ENCODE measurements at regions not wholly inside any gene's neighbourhood (a gene's known extent, or its start where the extent isn't known, plus 50 kb on each side); places are given as distances from the start of the nearest gene placed in this dataset.

GRCh38 chr3:23096041-23096440, 107.1 kb upstream of the UBE2E2 start:
- H3K27ac ChIP-seq (ENCODE audit: low read depth, low read length), result no peak overlapping the region
- no peak overlapping the region for H3K23ac ChIP-seq (ENCODE audit: insufficient read length)
- no peak overlapping the region for H3K56ac ChIP-seq (replicated peaks; ENCODE audit: insufficient read length, low read depth, low read length)
- H3K18ac ChIP-seq (ENCODE audit: extremely low read depth, low read length), result no peak overlapping the region
- H4K8ac ChIP-seq (ENCODE audit: extremely low read depth, insufficient read depth, low read length), result no peak overlapping the region
- 0 out of 2 replicates have a peak overlapping the region, but pooled peaks have one; percentile 22 for H2BK20ac ChIP-seq (ENCODE audit: low read length)
- no peak overlapping the region for H2BK5ac ChIP-seq (ENCODE audit: low read depth, low read length)
- no peaks in the 10 kb centered on the region for H3K23me2 ChIP-seq (ENCODE audit: low read depth, low read length)
- ChIA-PET CTCF (ENCODE audit: partially characterized antibody) (interaction anchor here (0.8 kb wide), 1 partner anchor 17 kb away, joined by 3 read pairs; no protein-coding TSS in a partner anchor), POLR2A (ENCODE audit: partially characterized antibody) (no interaction called here)
- no peaks in the 10 kb centered on the region for H3K79me2 ChIP-seq (ENCODE audit: control insufficient read depth in 1 of 2, insufficient read depth in 2 of 2, low read length in 2 of 2)
- H2BK15ac ChIP-seq (ENCODE audit: low read length), result no peak overlapping the region
- no peak overlapping the region; the same call in 1 of the 2 replicates for H2AK5ac ChIP-seq (ENCODE audit: low read depth, low read length)
- no peak overlapping the region for H3K4me3 ChIP-seq (ENCODE audit: extremely low read depth in 1 of 4, insufficient read depth in 2 of 4, low read depth in 3 of 4, low read length in 4 of 4)
- H4K5ac ChIP-seq (ENCODE audit: insufficient read length, low read depth, low read length), result no peak overlapping the region
- FAIRE-seq, result peak; percentile 55
- no peaks in the 10 kb centered on the region for H3K27me3 ChIP-seq (replicated peaks in 1 of 4; ENCODE audit: control insufficient read depth in 3 of 4, extremely low read depth in 1 of 4, insufficient read depth in 3 of 4, low read length in 3 of 4)
- peak in 1 of 2 experiments; percentile 21 for DNase-seq (ENCODE audit: low read depth in 1 of 2, low spot score in 2 of 2)
- no peak overlapping the region for H3K4ac ChIP-seq (replicated peaks; ENCODE audit: insufficient read length, low read depth, low read length)
- no peak overlapping the region for H3K14ac ChIP-seq (ENCODE audit: insufficient read length)
- no peak overlapping the region for H3K4me2 ChIP-seq (ENCODE audit: insufficient read depth in 1 of 2, low read depth in 2 of 2, low read length in 2 of 2)
- H3K9ac ChIP-seq (replicated peaks in 1 of 4; ENCODE audit: extremely low read depth in 1 of 4, low read depth in 3 of 4, low read length in 3 of 4), result no peak overlapping the region
- H2BK120ac ChIP-seq (replicated peaks; ENCODE audit: low read depth, low read length), result no peak overlapping the region
- 83% methylated on average over 1 of the region's 1 CpG; no CpG with 5 or more reads in 1 of the 2 experiments for WGBS, 2 experiments (ENCODE audit: extremely low coverage in 1 of 2, insufficient coverage in 1 of 2, insufficient read length in 1 of 2, insufficient replicate concordance in 2 of 2, low coverage in 1 of 2, low lambda C conversion rate in 2 of 2, missing lambda C conversion rate in 1 of 2)
- H2BK12ac ChIP-seq (ENCODE audit: low read depth, low read length), result peak overlapping the region; percentile 84; the same call in 1 of the 2 replicates
- no peak overlapping the region for H4K91ac ChIP-seq (replicated peaks; ENCODE audit: insufficient read length, low read length)
- no peaks in the 10 kb centered on the region for H4K20me1 ChIP-seq (replicated peaks in 1 of 2; ENCODE audit: control insufficient read depth in 1 of 2, insufficient read depth in 2 of 2, low read length in 2 of 2)
- H3K4me1 ChIP-seq (replicated peaks in 1 of 4; ENCODE audit: control insufficient read depth in 3 of 4, insufficient read depth in 4 of 4, low read length in 3 of 4), result peaks cover 0 to 8% (median 2%) of the 10 kb centered on the region in 4 experiments; a peak in 3 of 7 replicates
- no peaks in the 10 kb centered on the region for H3K79me1 ChIP-seq (ENCODE audit: low read depth, low read length)
- no peak overlapping the region for H2AFZ ChIP-seq (ENCODE audit: low read length)
- H3K9me3 ChIP-seq (ENCODE audit: insufficient read depth in 2 of 2, low read depth in 1 of 2, low read length in 1 of 2), result peaks cover 0 to 9% of the 10 kb centered on the region in 2 experiments; a peak in 1 of 4 replicates
- no peaks in the 10 kb centered on the region for H3K36me3 ChIP-seq (ENCODE audit: control insufficient read depth in 2 of 4, insufficient read depth in 4 of 4, low read length in 3 of 4)
- no peak for TF ChIP-seq BACH1 (IDR thresholded peaks at IDR 0.05; ENCODE audit: low read length)
- no peak for TF ChIP-seq RBBP5 (IDR thresholded peaks at IDR 0.05; ENCODE audit: borderline replicate concordance, low read depth, low read length)
- TF ChIP-seq USF2 (IDR thresholded peaks at IDR 0.05; ENCODE audit: low read length), result no peak
- TF ChIP-seq SP1 (IDR thresholded peaks at IDR 0.05; ENCODE audit: low read depth, low read length), result 0 out of 2 replicates have a peak, but pooled peaks have one; percentile 46
- peak; percentile 90 for TF ChIP-seq TEAD4 (IDR thresholded peaks at IDR 0.05; ENCODE audit: low read depth, low read length)
- TF ChIP-seq SIX5 (IDR thresholded peaks at IDR 0.05; ENCODE audit: low read depth, low read length), result no peak
- TF ChIP-seq CTBP2 (IDR thresholded peaks at IDR 0.05; ENCODE audit: borderline replicate concordance, insufficient read depth, insufficient read length, low read length), result no peak
- TF ChIP-seq NANOG (IDR thresholded peaks at IDR 0.05; ENCODE audit: insufficient read depth, low read depth, low read length, poor library complexity, severe bottlenecking), result no peak
- peak; percentile 97 for TF ChIP-seq CEBPB (IDR thresholded peaks at IDR 0.05; ENCODE audit: low read depth, low read length)
- TF ChIP-seq SAP30 (IDR thresholded peaks at IDR 0.05; ENCODE audit: insufficient read depth, insufficient replicate concordance, low read length), result no peak
- no peak for TF ChIP-seq EP300 (IDR thresholded peaks at IDR 0.05; ENCODE audit: borderline replicate concordance in 1 of 2, low read depth in 2 of 2, low read length in 2 of 2)
- TF ChIP-seq SP4 (IDR thresholded peaks at IDR 0.05; ENCODE audit: low read length), result no peak
- TF ChIP-seq POLR2AphosphoS5 (IDR thresholded peaks at IDR 0.05; ENCODE audit: low read depth, low read length), result no peak

All from H1 (cell line).